Cardiac muscle cell (in vitro differentiated cells and primary cell): ENCODE measurements at regions not wholly inside any gene's neighbourhood (a gene's known extent, or its start where the extent isn't known, plus 50 kb on each side); places are given as distances from the start of the nearest gene placed in this dataset.

Experiments used
- DNase-seq, 2 donors: peaks; one replicate each; pipeline versions ENCODE4 v3.0.0 to v3.0.0-alpha.2; 2010 to 2017; ENCODE audit warnings: low read depth in 1 of 2, low spot score in 1 of 2
- H3K27ac ChIP-seq: fragments of 200-600 bp; sonication (generic); 2 replicates; pipeline ENCODE4 v1.5.1; 2016
- H3K27me3 ChIP-seq: fragments of 200-600 bp; sonication (generic); 2 replicates; pipeline ENCODE4 v1.6.0; 2016; ENCODE audit warnings: control low read depth
- H3K36me3 ChIP-seq: fragments of 200-600 bp; sonication (generic); 2 replicates; pipeline ENCODE4 v1.5.1; 2016; ENCODE audit warnings: control low read depth
- H3K4me1 ChIP-seq: fragments of 200-600 bp; sonication (generic); 2 replicates; pipeline ENCODE4 v1.8.1; 2017; ENCODE audit warnings: low read depth, mild to moderate bottlenecking, mixed run types
- H3K4me3 ChIP-seq: fragments of 200-600 bp; sonication (generic); 2 replicates; pipeline ENCODE4 v1.5.1; 2016; ENCODE audit warnings: mild to moderate bottlenecking
- H3K9me3 ChIP-seq: fragments of 200-600 bp; sonication (generic); 2 replicates; pipeline ENCODE4 v1.5.1; 2017; ENCODE audit warnings: low read depth, mild to moderate bottlenecking, control low read depth
- CTCF ChIP-seq: IDR thresholded peaks from 2 replicates; pipeline ENCODE4 v1.5.1; 2012; ENCODE audit warnings: low read depth, mild to moderate bottlenecking, low read length

DNA sequence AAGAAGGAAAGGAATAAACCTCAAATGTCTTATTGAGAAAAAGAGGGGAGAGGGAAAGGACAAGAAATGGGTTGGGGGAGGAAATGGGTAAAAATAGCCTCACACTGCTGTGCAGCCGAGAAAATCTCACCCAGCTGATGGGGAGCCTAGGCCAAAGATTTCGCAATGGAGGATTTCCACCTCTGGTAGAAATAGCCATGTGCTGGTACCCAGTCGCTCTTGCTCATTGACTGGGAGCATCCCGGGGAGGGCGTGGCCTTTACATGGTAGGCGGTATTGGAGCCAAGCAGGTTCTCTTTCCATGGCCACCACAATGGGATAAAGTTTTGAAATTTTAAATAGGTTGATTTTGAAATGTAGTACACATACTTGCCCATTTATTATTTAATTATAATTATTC lies 255.1 kb upstream of the LDB2 start:
- Histone ChIP-seq H3K27ac (no peak overlapping the region), H3K4me1 (no peaks in the 10 kb centered on the region), H3K36me3 (no peaks in the 10 kb centered on the region), H3K27me3 (no peaks in the 10 kb centered on the region), H3K9me3 (no peaks in the 10 kb centered on the region), H3K4me3 (no peak overlapping the region)
- no peak for DNase-seq
- no peak for TF ChIP-seq CTCF

GRCh38 chr4:17152941-17153540 lies 254.6 kb upstream of the LDB2 start:
- no peaks in the 10 kb centered on the region for H3K9me3 ChIP-seq
- H3K27me3 ChIP-seq = no peaks in the 10 kb centered on the region
- H3K36me3 ChIP-seq = no peaks in the 10 kb centered on the region
- no peak overlapping the region for H3K4me3 ChIP-seq
- H3K4me1 ChIP-seq = no peaks in the 10 kb centered on the region
- TF ChIP-seq CTCF = no peak
- DNase-seq = no peak
- H3K27ac ChIP-seq = no peak overlapping the region

- H3K4me3 ChIP-seq = no peak overlapping the region
- H3K9me3 ChIP-seq = peaks cover 2% of the 10 kb centered on the region
- H3K4me1 ChIP-seq = no peaks in the 10 kb centered on the region
- H3K27ac ChIP-seq = no peak overlapping the region
- no peaks in the 10 kb centered on the region for H3K36me3 ChIP-seq
- no peak for TF ChIP-seq CTCF
- DNase-seq = peak in 1 of 2 donors; percentile 95
- no peaks in the 10 kb centered on the region for H3K27me3 ChIP-seq
These were observed 243.8 kb upstream of the LDB2 start for GRCh38 chr4:17142232-17142711.

- no peaks in the 10 kb centered on the region for H3K27me3 ChIP-seq
- DNase-seq = no peak
These were observed 240.4 kb upstream of the LDB2 start for GRCh38 chr4:17138847-17139246.

DNA sequence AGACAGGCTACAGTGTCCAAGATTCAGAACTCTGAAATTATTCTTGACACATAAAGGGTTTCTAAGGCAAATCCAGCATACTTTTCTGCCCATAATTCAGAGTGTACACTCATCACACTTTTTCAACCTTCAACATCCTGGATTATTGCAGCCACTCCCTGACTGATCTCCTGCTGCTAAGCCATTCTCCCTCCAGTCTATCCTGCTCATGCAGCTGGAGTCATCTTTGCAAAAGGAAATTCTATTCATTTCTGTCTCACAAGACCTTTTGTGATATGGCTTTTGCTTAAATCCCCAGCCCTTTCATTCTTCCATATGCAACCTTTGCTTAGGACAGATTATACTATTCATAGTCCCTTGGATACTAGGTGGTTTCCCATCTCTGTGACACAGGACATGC lies 236.1 kb upstream of the LDB2 start:
- Histone ChIP-seq H3K4me1 (no peaks in the 10 kb centered on the region), H3K27me3 (no peaks in the 10 kb centered on the region), H3K4me3 (no peak overlapping the region), H3K9me3 (peaks cover 2% of the 10 kb centered on the region), H3K36me3 (no peaks in the 10 kb centered on the region), H3K27ac (no peak overlapping the region)
- no peak for DNase-seq
- no peak for TF ChIP-seq CTCF

More at GRCh38 chr4:17138847-17139246, 240.4 kb upstream of the LDB2 start:
- peaks cover 2% of the 10 kb centered on the region for H3K9me3 ChIP-seq
- H3K4me1 ChIP-seq = no peaks in the 10 kb centered on the region
- TF ChIP-seq CTCF = no peak
- H3K27ac ChIP-seq = no peak overlapping the region
- no peaks in the 10 kb centered on the region for H3K36me3 ChIP-seq
- H3K4me3 ChIP-seq = no peak overlapping the region
